Heart right ventricle (tissue), 16 donors: ENCODE measurements at regions not wholly inside any gene's neighbourhood (a gene's known extent, or its start where the extent isn't known, plus 50 kb on each side); places are given as distances from the start of the nearest gene placed in this dataset.

Source experiments
- ATAC-seq, 8 donors: fragments of 200-7000 bp; cut with Tn5 transposase; one replicate each; pipeline ENCODE4 v1.9.1; 2020; ENCODE audit warnings: mild to moderate bottlenecking in 8 of 8, moderate library complexity in 8 of 8, moderate number of reproducible peaks in 1 of 8
- DNase-seq, 2 donors: peaks; one replicate each; pipeline ENCODE4 v3.0.0-alpha.2; 2020
- H3K27ac ChIP-seq, 10 donors: fragments of 200-600 bp; sonication (generic) in 2 of 10; one replicate each; pipeline versions ENCODE4 v1.5.0 to v1.8.0; 2020 to 2022; ENCODE audit warnings: mild to moderate bottlenecking in 3 of 10
- H3K27me3 ChIP-seq, 7 donors: fragments of 200-600 bp; one replicate each; pipeline ENCODE4 v1.8.0; 2021 to 2022; ENCODE audit warnings: mild to moderate bottlenecking in 2 of 7
- H3K36me3 ChIP-seq, 9 donors: fragments of 200-600 bp; sonication (generic) in 1 of 9; one replicate each; pipeline versions ENCODE4 v1.5.0 to v1.8.0; 2020 to 2022; ENCODE audit warnings: mild to moderate bottlenecking in 2 of 9
- H3K4me1 ChIP-seq, 9 donors: fragments of 200-600 bp; sonication (generic) in 1 of 9; one replicate each; pipeline versions ENCODE4 v1.5.0 to v1.8.0; 2020 to 2022; ENCODE audit warnings: mild to moderate bottlenecking in 4 of 9
- H3K4me3 ChIP-seq, 10 donors: fragments of 200-600 bp; sonication (generic) in 2 of 10; one replicate each; pipeline versions ENCODE4 v1.5.0 to v1.8.0; 2020 to 2022; ENCODE audit warnings: mild to moderate bottlenecking in 7 of 10, moderate library complexity in 2 of 10
- H3K9me3 ChIP-seq, 11 donors: fragments of 200-600 bp in 10 of 11; sonication (generic) in 2 of 11; one replicate each; pipeline versions ENCODE4 v1.5.0 to v1.8.0; 2013 to 2022; ENCODE audit warnings: mild to moderate bottlenecking in 2 of 11, control low read depth in 1 of 11, moderate library complexity in 1 of 11
- CTCF ChIP-seq, 9 donors: fragments of 200-600 bp; sonication (generic) in 2 of 9; IDR thresholded peaks; one replicate each; pipeline versions ENCODE4 v1.5.0 to v1.8.0; 2021 to 2022; ENCODE audit warnings: antibody characterized with exemption in 9 of 9, mild to moderate bottlenecking in 5 of 9, moderate library complexity in 1 of 9
- WGBS, 2 donors: extraction: QIAGEN DNeasy Blood & Tissue Kit; methylation state at CpG; one replicate each; pipeline ENCODE4 v1.1.7; 2013; ENCODE audit warnings: inconsistent platforms in 1 of 2; 5-methylcytosine and 5-hydroxymethylcytosine counted together
- intact Hi-C, 10 donors: fragments of 100-400 bp; cut with DNase I; formaldehyde crosslinking; loops; one replicate each; pipeline versions ENCODE4 v1.11.1 to v1.14.2; 2022
- donor health status: Arrhythmogenic right ventricular cardiomyopathy.
- donor health status: ischemic (EF 13 %, LVEDD 7.1; RV severe dilation, severe dysfunction).
- donor health status: healthy with polysubstance abuse.
- donor health status: DM: no; HTN: yes; CAD: no.
- donor health status: DM: no; HTN: no; CAD: no.
- donor health status: ischemic (EF 25% LVEDD 6.9; RV normal size, moderate dysfunction).
- donor health status: ischemic (EF 25% LVEDD 5.7; RV mildly dilated, moderate dysfunction).
- donor health status: healthy.
- donor health status: DM: yes; HTN: yes; CAD: no.
- donor health status: Ischemic cardiomyopathy.
- donor health status: ischemic (EF 35%, LVEDD 5.7; RV mildly dilated, moderate dysfunction).
- donor health status: nonischemic (EF 11% LVEDD 7.7; RV severe dilation, severe dysfunction).
- donor health status: DM: yes; HTN: yes; CAD: no.
- donor health status: PGD.
- donor health status: ischemic (EF 29% LVEDD 5.4; RV normal size, mild dysfunction).
- donor health status: nonischemic (EF 23%, LVEDD 6.1; RV moderate dilation, normal function).

- Histone ChIP-seq H3K27ac (no peak overlapping the region), H3K4me1 (peaks cover 0 to 5% (median 0%) of the 10 kb centered on the region in 9 donors), H3K4me3 (no peak overlapping the region), H3K36me3 (no peaks in the 10 kb centered on the region), H3K27me3 (no peaks in the 10 kb centered on the region), H3K9me3 (no peaks in the 10 kb centered on the region)
- 88 to 89% methylated on average over 1 of the region's 1 CpG for WGBS, 2 donors
- DNase-seq, result no peak
- TF ChIP-seq CTCF (IDR thresholded peaks at IDR 0.05), result no peak
- ATAC-seq, result no peak
- intact Hi-C loops, result no loop called here
Measured at GRCh38 chr2:191533693-191534180, 144.2 kb upstream of the NABP1 start.

- TF ChIP-seq CTCF (IDR thresholded peaks at IDR 0.05), result no peak
- H3K27me3 ChIP-seq, result peaks cover 0 to 11% (median 0%) of the 10 kb centered on the region in 7 donors
- no peaks in the 10 kb centered on the region for H3K9me3 ChIP-seq
- WGBS, 2 donors, result 84 to 92% methylated on average over 4 of the region's 4 CpGs
- H3K4me3 ChIP-seq, result no peak overlapping the region
- intact Hi-C loops, result no loop called here
- no peak overlapping the region for H3K27ac ChIP-seq
- peaks cover 0 to 5% (median 0%) of the 10 kb centered on the region in 9 donors for H3K4me1 ChIP-seq
- H3K36me3 ChIP-seq, result no peaks in the 10 kb centered on the region
- ATAC-seq (no peak), DNase-seq (no peak)
Measured at GRCh38 chr2:191537921-191538320, 140.0 kb upstream of the NABP1 start.

DNA sequence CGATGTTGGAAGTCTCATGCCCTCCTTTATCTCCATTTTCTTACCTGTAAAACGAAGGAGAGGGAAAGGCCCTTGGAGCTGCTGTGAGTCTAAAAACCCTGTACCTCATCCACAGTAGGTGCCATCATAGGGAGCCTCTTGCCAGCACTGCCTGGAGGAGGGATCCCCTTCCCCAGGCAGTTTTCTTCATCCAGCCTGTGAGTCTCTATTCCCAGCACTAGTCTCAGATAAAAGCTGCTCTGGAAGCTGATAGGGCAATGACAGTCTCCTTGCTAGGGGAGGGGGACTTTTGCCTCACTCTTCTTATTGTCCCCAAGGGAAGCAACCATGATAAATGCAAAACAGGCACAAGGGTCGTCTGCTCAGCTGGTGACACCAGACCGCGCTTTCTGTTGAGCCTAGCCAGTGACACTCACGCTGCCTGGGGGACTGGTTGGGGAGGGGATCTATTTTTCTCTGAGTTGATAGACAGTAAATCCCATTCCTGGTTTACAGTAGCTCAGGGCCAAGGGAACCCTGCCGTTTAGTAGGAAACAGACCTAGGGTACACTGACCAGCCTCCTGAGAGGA is 139.5 kb upstream of the NABP1 start:
- H3K27me3 ChIP-seq, result peaks cover 0 to 11% (median 0%) of the 10 kb centered on the region in 7 donors
- no peaks in the 10 kb centered on the region for H3K9me3 ChIP-seq
- DNase-seq, result no peak
- TF ChIP-seq CTCF (IDR thresholded peaks at IDR 0.05), result no peak
- ATAC-seq, result no peak
- no peak overlapping the region for H3K27ac ChIP-seq
- intact Hi-C loops, result no loop called here
- H3K4me3 ChIP-seq, result no peak overlapping the region
- no peaks in the 10 kb centered on the region for H3K36me3 ChIP-seq
- WGBS, 2 donors, result 59 to 62% methylated on average over 7 of the region's 7 CpGs
- peaks cover 0 to 5% (median 0%) of the 10 kb centered on the region in 9 donors for H3K4me1 ChIP-seq

DNA sequence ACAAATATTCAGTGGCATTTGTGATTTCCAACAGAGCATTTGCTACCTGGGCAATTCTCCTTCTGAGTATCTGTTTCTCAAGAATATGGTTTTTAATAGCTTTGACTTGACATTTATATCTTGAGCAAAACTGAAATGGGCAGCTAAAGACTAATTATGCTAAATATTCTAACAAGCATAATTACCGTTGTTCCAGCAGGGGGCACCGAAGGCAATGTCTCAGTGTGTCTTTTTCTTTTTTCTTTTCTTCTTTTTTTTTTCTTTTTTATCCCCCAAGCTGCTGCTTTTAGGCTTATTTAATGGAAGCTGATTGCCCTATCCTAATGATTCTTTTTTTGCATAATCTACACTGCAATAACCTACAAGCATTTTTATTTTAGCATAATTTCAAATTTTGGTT is 138.9 kb upstream of the NABP1 start:
- Histone ChIP-seq H3K9me3 (no peaks in the 10 kb centered on the region), H3K4me1 (peaks cover 0 to under 1% (median 0%) of the 10 kb centered on the region in 9 donors), H3K36me3 (no peaks in the 10 kb centered on the region), H3K27ac (no peak overlapping the region), H3K27me3 (peaks cover 0 to 11% (median 0%) of the 10 kb centered on the region in 7 donors), H3K4me3 (no peak overlapping the region)
- intact Hi-C loops, result no loop called here
- peak in 7 of 9 donors; percentile 26 to 55 (median 40) for TF ChIP-seq CTCF (IDR thresholded peaks at IDR 0.05)
- WGBS, 2 donors, result 22 to 29% methylated on average over 2 of the region's 2 CpGs
- DNase-seq (no peak), ATAC-seq (no peak)
